Hepatocyte (in vitro differentiated cells): ENCODE measurements at regions not wholly inside any gene's neighbourhood (a gene's known extent, or its start where the extent isn't known, plus 50 kb on each side); places are given as distances from the start of the nearest gene placed in this dataset.

ENCODE experiments used
- CTCF ChIP-seq: fragments of 200-600 bp; sonication (generic); IDR thresholded peaks from 2 replicates; pipeline ENCODE4 v1.5.1; 2016; ENCODE audit warnings: antibody characterized with exemption, mild to moderate bottlenecking; ENCODE audit not compliant: poor library complexity
- EZH2 ChIP-seq: fragments of 200-600 bp; sonication (generic); IDR thresholded peaks from 2 replicates; pipeline ENCODE4 v1.6.1; 2016; ENCODE audit warnings: antibody characterized with exemption, mild to moderate bottlenecking, borderline replicate concordance

GRCh38 chr15:35750051-35750450, 204.1 kb upstream of the DPH6 start:
- TF ChIP-seq EZH2 (no peak), CTCF (no peak)
